ENCODE measurements at regions not wholly inside any gene's neighbourhood (a gene's known extent, or its start where the extent isn't known, plus 50 kb on each side); places are given as distances from the start of the nearest gene placed in this dataset.

- Histone ChIP-seq H3K36me3 (ENCODE audit: control insufficient read depth in 1 of 2, insufficient read depth in 2 of 2, low read length in 2 of 2) (no peaks in the 10 kb centered on the region), H3K9ac (ENCODE audit: low read depth in 1 of 2, low read length in 2 of 2) (no peak overlapping the region), H3K4me3 (ENCODE audit: low read depth in 1 of 2, low read length in 2 of 2) (no peak overlapping the region), H3K27me3 (ENCODE audit: control insufficient read depth in 1 of 2, insufficient read depth in 2 of 2, low read length in 2 of 2) (no peaks in the 10 kb centered on the region), H3K9me3 (ENCODE audit: control insufficient read depth in 1 of 2, low read length in 2 of 2) (no peaks in the 10 kb centered on the region), H3K4me1 (ENCODE audit: control insufficient read depth in 1 of 2, insufficient read depth in 2 of 2, low read length in 2 of 2) (no peaks in the 10 kb centered on the region), H3K27ac (ENCODE audit: low read depth, low read length) (no peak overlapping the region)
Observed at GRCh38 chr10:78696791-78697395, 371.9 kb upstream of the ZMIZ1 start.

GRCh38 chr10:78699971-78700370 is 368.8 kb upstream of the ZMIZ1 start:
- no peaks in the 10 kb centered on the region for H3K4me1 ChIP-seq (ENCODE audit: control insufficient read depth in 1 of 2, insufficient read depth in 2 of 2, low read length in 2 of 2)
- no peak overlapping the region for H3K27ac ChIP-seq (ENCODE audit: low read depth, low read length)
- no peak overlapping the region for H3K9ac ChIP-seq (ENCODE audit: low read depth in 1 of 2, low read length in 2 of 2)
- H3K4me3 ChIP-seq (ENCODE audit: low read depth in 1 of 2, low read length in 2 of 2) = no peak overlapping the region
- no peaks in the 10 kb centered on the region for H3K36me3 ChIP-seq (ENCODE audit: control insufficient read depth in 1 of 2, insufficient read depth in 2 of 2, low read length in 2 of 2)
- H3K9me3 ChIP-seq (ENCODE audit: control insufficient read depth in 1 of 2, low read length in 2 of 2) = no peaks in the 10 kb centered on the region
- H3K27me3 ChIP-seq (ENCODE audit: control insufficient read depth in 1 of 2, insufficient read depth in 2 of 2, low read length in 2 of 2) = no peaks in the 10 kb centered on the region

GRCh38 chr10:78700413-78700812 is 368.4 kb upstream of the ZMIZ1 start:
- Histone ChIP-seq H3K9me3 (ENCODE audit: control insufficient read depth in 1 of 2, low read length in 2 of 2) (no peaks in the 10 kb centered on the region), H3K9ac (ENCODE audit: low read depth in 1 of 2, low read length in 2 of 2) (no peak overlapping the region), H3K27ac (ENCODE audit: low read depth, low read length) (no peak overlapping the region), H3K4me3 (ENCODE audit: low read depth in 1 of 2, low read length in 2 of 2) (no peak overlapping the region), H3K36me3 (ENCODE audit: control insufficient read depth in 1 of 2, insufficient read depth in 2 of 2, low read length in 2 of 2) (no peaks in the 10 kb centered on the region), H3K4me1 (ENCODE audit: control insufficient read depth in 1 of 2, insufficient read depth in 2 of 2, low read length in 2 of 2) (no peaks in the 10 kb centered on the region), H3K27me3 (ENCODE audit: control insufficient read depth in 1 of 2, insufficient read depth in 2 of 2, low read length in 2 of 2) (no peaks in the 10 kb centered on the region)

GRCh38 chr10:78700816-78701520 is 367.8 kb upstream of the ZMIZ1 start:
- H3K36me3 ChIP-seq (ENCODE audit: control insufficient read depth in 1 of 2, insufficient read depth in 2 of 2, low read length in 2 of 2) = no peaks in the 10 kb centered on the region
- H3K9me3 ChIP-seq (ENCODE audit: control insufficient read depth in 1 of 2, low read length in 2 of 2) = no peaks in the 10 kb centered on the region
- H3K4me1 ChIP-seq (ENCODE audit: control insufficient read depth in 1 of 2, insufficient read depth in 2 of 2, low read length in 2 of 2) = no peaks in the 10 kb centered on the region
- no peak overlapping the region for H3K9ac ChIP-seq (ENCODE audit: low read depth in 1 of 2, low read length in 2 of 2)
- no peak overlapping the region for H3K27ac ChIP-seq (ENCODE audit: low read depth, low read length)
- H3K27me3 ChIP-seq (ENCODE audit: control insufficient read depth in 1 of 2, insufficient read depth in 2 of 2, low read length in 2 of 2) = no peaks in the 10 kb centered on the region
- H3K4me3 ChIP-seq (ENCODE audit: low read depth in 1 of 2, low read length in 2 of 2) = no peak overlapping the region

DNA sequence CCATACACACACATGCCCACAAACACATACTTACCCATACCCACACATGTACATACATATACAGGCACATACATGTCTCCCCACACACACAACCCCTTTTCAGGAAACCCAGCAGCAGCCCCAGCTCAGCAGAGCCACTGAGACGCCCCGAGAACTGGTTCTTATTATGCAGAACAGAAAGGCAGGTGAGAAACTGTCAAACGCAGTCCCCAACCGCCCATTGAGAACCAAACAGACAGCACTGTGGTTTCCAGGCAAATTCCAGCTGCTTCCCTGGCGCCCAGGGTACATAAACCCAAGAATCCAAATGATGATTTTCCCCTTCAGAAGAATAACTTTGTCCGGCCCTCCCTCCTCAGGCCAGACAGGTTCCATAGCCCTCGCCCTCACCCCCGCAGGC is 366.6 kb upstream of the ZMIZ1 start:
- no peaks in the 10 kb centered on the region for H3K36me3 ChIP-seq (ENCODE audit: control insufficient read depth in 1 of 2, insufficient read depth in 2 of 2, low read length in 2 of 2)
- no peak overlapping the region for H3K9ac ChIP-seq (ENCODE audit: low read depth in 1 of 2, low read length in 2 of 2)
- no peak overlapping the region for H3K27ac ChIP-seq (ENCODE audit: low read depth, low read length)
- H3K4me1 ChIP-seq (ENCODE audit: control insufficient read depth in 1 of 2, insufficient read depth in 2 of 2, low read length in 2 of 2) = no peaks in the 10 kb centered on the region
- H3K9me3 ChIP-seq (ENCODE audit: control insufficient read depth in 1 of 2, low read length in 2 of 2) = no peaks in the 10 kb centered on the region
- H3K4me3 ChIP-seq (ENCODE audit: low read depth in 1 of 2, low read length in 2 of 2) = no peak overlapping the region
- H3K27me3 ChIP-seq (ENCODE audit: control insufficient read depth in 1 of 2, insufficient read depth in 2 of 2, low read length in 2 of 2) = no peaks in the 10 kb centered on the region

GRCh38 chr10:78702876-78703275 is 365.9 kb upstream of the ZMIZ1 start:
- Histone ChIP-seq H3K36me3 (ENCODE audit: control insufficient read depth in 1 of 2, insufficient read depth in 2 of 2, low read length in 2 of 2) (no peaks in the 10 kb centered on the region), H3K4me1 (ENCODE audit: control insufficient read depth in 1 of 2, insufficient read depth in 2 of 2, low read length in 2 of 2) (no peaks in the 10 kb centered on the region), H3K9ac (ENCODE audit: low read depth in 1 of 2, low read length in 2 of 2) (no peak overlapping the region), H3K27me3 (ENCODE audit: control insufficient read depth in 1 of 2, insufficient read depth in 2 of 2, low read length in 2 of 2) (no peaks in the 10 kb centered on the region), H3K27ac (ENCODE audit: low read depth, low read length) (no peak overlapping the region), H3K9me3 (ENCODE audit: control insufficient read depth in 1 of 2, low read length in 2 of 2) (no peaks in the 10 kb centered on the region), H3K4me3 (ENCODE audit: low read depth in 1 of 2, low read length in 2 of 2) (no peak overlapping the region)

GRCh38 chr10:78703593-78703992 is 365.2 kb upstream of the ZMIZ1 start:
- Histone ChIP-seq H3K36me3 (ENCODE audit: control insufficient read depth in 1 of 2, insufficient read depth in 2 of 2, low read length in 2 of 2) (no peaks in the 10 kb centered on the region), H3K27me3 (ENCODE audit: control insufficient read depth in 1 of 2, insufficient read depth in 2 of 2, low read length in 2 of 2) (no peaks in the 10 kb centered on the region), H3K4me3 (ENCODE audit: low read depth in 1 of 2, low read length in 2 of 2) (no peak overlapping the region), H3K27ac (ENCODE audit: low read depth, low read length) (no peak overlapping the region), H3K9me3 (ENCODE audit: control insufficient read depth in 1 of 2, low read length in 2 of 2) (no peaks in the 10 kb centered on the region), H3K9ac (ENCODE audit: low read depth in 1 of 2, low read length in 2 of 2) (no peak overlapping the region), H3K4me1 (ENCODE audit: control insufficient read depth in 1 of 2, insufficient read depth in 2 of 2, low read length in 2 of 2) (no peaks in the 10 kb centered on the region)

DNA sequence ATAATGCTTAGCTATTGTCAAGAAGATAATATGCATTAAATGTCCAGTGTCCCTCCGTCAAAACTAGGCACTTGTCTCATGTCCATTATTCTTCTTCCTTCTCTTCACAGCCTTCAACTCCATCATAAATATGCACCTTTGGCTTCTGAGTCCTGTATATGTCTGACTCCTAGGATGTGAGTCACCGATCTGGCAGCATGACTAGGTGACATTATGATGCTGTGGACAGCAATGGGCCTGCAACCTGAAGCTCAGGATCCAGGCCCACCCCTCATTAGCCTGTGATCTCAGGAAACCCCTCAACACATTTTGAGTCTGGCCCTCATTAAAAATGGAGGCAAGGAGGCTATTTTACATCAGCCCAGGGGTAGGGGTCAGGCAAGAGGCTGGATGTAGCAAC is 362.5 kb upstream of the ZMIZ1 start:
- no peaks in the 10 kb centered on the region for H3K4me1 ChIP-seq (ENCODE audit: control insufficient read depth in 1 of 2, insufficient read depth in 2 of 2, low read length in 2 of 2)
- H3K4me3 ChIP-seq (ENCODE audit: low read depth in 1 of 2, low read length in 2 of 2) = no peak overlapping the region
- no peak overlapping the region for H3K27ac ChIP-seq (ENCODE audit: low read depth, low read length)
- H3K36me3 ChIP-seq (ENCODE audit: control insufficient read depth in 1 of 2, insufficient read depth in 2 of 2, low read length in 2 of 2) = no peaks in the 10 kb centered on the region
- no peak overlapping the region for H3K9ac ChIP-seq (ENCODE audit: low read depth in 1 of 2, low read length in 2 of 2)
- no peaks in the 10 kb centered on the region for H3K27me3 ChIP-seq (ENCODE audit: control insufficient read depth in 1 of 2, insufficient read depth in 2 of 2, low read length in 2 of 2)
- H3K9me3 ChIP-seq (ENCODE audit: control insufficient read depth in 1 of 2, low read length in 2 of 2) = no peaks in the 10 kb centered on the region

DNA sequence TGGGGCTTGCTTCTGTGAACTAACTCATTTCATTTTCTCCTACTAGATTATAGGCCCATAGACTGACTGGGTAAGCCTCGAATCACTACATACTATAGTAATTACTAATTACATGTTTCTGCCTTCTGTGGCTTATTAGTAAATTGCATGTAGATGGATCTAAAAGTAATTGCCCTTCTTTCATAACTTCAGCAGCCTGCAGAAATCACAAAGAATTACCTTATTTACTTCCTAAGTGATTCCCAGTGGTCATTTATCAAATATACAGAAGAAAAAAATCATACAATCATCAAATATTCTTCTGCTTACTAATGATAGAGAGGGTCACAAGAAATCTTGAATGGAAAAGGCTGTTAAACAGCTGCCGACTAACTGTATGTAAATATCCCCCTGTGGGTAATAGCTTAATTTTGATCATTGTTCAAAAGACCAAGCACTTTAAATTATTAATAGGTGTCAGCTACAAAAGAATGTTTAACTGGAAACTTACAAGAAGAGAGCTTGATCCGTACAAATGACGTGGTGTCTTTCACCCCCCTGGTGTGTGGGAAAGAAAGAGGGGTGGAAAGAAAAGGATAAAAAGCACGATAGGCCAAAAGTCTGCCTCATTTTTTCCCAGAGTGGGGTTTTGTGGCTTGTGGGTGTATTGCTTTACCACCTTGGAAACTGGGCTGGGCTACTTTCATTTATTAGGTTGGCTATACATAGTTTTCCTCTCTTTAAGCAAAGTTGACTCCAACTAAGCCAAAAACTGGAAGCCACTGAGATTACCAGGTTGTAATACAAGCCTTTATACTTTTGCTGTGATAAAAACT is 361.8 kb upstream of the ZMIZ1 start:
- H3K36me3 ChIP-seq (ENCODE audit: control insufficient read depth in 1 of 2, insufficient read depth in 2 of 2, low read length in 2 of 2) = no peaks in the 10 kb centered on the region
- H3K27ac ChIP-seq (ENCODE audit: low read depth, low read length) = no peak overlapping the region
- no peaks in the 10 kb centered on the region for H3K9me3 ChIP-seq (ENCODE audit: control insufficient read depth in 1 of 2, low read length in 2 of 2)
- no peak overlapping the region for H3K9ac ChIP-seq (ENCODE audit: low read depth in 1 of 2, low read length in 2 of 2)
- H3K4me3 ChIP-seq (ENCODE audit: low read depth in 1 of 2, low read length in 2 of 2) = no peak overlapping the region
- H3K4me1 ChIP-seq (ENCODE audit: control insufficient read depth in 1 of 2, insufficient read depth in 2 of 2, low read length in 2 of 2) = no peaks in the 10 kb centered on the region
- H3K27me3 ChIP-seq (ENCODE audit: control insufficient read depth in 1 of 2, insufficient read depth in 2 of 2, low read length in 2 of 2) = no peaks in the 10 kb centered on the region

DNA sequence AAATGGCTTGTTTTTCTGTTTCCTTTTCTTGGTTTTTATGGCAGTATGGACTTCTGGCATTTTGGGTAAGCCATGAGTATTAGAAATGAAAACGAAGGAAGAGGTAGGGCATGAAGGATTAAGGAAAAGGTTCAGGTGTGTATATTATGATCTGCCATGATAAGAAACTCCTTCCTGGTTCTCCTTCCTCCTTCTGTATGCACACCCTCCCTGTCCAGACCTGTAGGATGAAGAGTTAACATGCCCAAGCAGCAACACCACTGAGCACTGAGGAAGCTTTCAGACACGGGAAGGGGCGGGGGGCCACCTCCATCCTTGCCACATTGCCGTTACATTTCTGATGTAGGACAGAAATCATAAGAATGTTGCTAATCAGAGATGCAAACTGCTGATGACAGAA is 361.0 kb upstream of the ZMIZ1 start:
- Histone ChIP-seq H3K4me1 (ENCODE audit: control insufficient read depth in 1 of 2, insufficient read depth in 2 of 2, low read length in 2 of 2) (no peaks in the 10 kb centered on the region), H3K9me3 (ENCODE audit: control insufficient read depth in 1 of 2, low read length in 2 of 2) (no peaks in the 10 kb centered on the region), H3K27me3 (ENCODE audit: control insufficient read depth in 1 of 2, insufficient read depth in 2 of 2, low read length in 2 of 2) (no peaks in the 10 kb centered on the region), H3K4me3 (ENCODE audit: low read depth in 1 of 2, low read length in 2 of 2) (no peak overlapping the region), H3K9ac (ENCODE audit: low read depth in 1 of 2, low read length in 2 of 2) (no peak overlapping the region), H3K27ac (ENCODE audit: low read depth, low read length) (no peak overlapping the region), H3K36me3 (ENCODE audit: control insufficient read depth in 1 of 2, insufficient read depth in 2 of 2, low read length in 2 of 2) (no peaks in the 10 kb centered on the region)
